Activated CD8-positive, alpha-beta memory T cell treated with anti-CD3 and anti-CD28 coated beads, Interleukin-2, amount 10 ng/mL, durations not matched to agents 7 days and 5 days (primary cell): ENCODE measurements at regions not wholly inside any gene's neighbourhood (a gene's known extent, or its start where the extent isn't known, plus 50 kb on each side); places are given as distances from the start of the nearest gene placed in this dataset.

Experiments
- ATAC-seq: fragments of 150-1000 bp; cut with Tn5 transposase; one replicate; pipeline ENCODE4 v1.10.0; 2021; ENCODE audit warnings: moderate library complexity
- CTCF ChIA-PET: fragments of 350-600 bp; sonication (Branson Sonifier 250); formaldehyde crosslinking; loops from one replicate; lab custom pipeline; 2021; ENCODE audit warnings: antibody characterized with exemption; lab: Charles Lee
- DNase-seq: peaks from one replicate; pipeline ENCODE4 v3.0.0-alpha.2; 2020
- H3K27ac Mint-ChIP-seq: one replicate; pipeline ENCODE4 v1.8.0; 2021; ENCODE audit warnings: mild to moderate bottlenecking, mixed read lengths
- H3K27me3 Mint-ChIP-seq: one replicate; pipeline ENCODE4 v1.8.0; 2021; ENCODE audit warnings: mixed read lengths
- H3K36me3 Mint-ChIP-seq: one replicate; pipeline ENCODE4 v1.8.0; 2021; ENCODE audit warnings: mild to moderate bottlenecking, mixed read lengths
- H3K4me1 Mint-ChIP-seq: one replicate; pipeline ENCODE4 v1.8.0; 2021; ENCODE audit warnings: mixed read lengths
- H3K4me3 Mint-ChIP-seq: one replicate; pipeline ENCODE4 v1.8.0; 2021; ENCODE audit warnings: mild to moderate bottlenecking, moderate library complexity, mixed read lengths
- H3K9me3 Mint-ChIP-seq: one replicate; pipeline ENCODE4 v1.8.0; 2022; ENCODE audit warnings: low read depth, mixed read lengths

- H3K4me3 Mint-ChIP-seq, result no peak overlapping the region
- H3K4me1 Mint-ChIP-seq, result peaks cover 25% of the 10 kb centered on the region
- no peak for DNase-seq
- H3K27ac Mint-ChIP-seq, result no peak overlapping the region
- no peaks in the 10 kb centered on the region for H3K9me3 Mint-ChIP-seq
- peaks cover 1% of the 10 kb centered on the region for H3K36me3 Mint-ChIP-seq
- CTCF ChIA-PET, result interaction anchor here (1.1 to 1.2 kb wide), 2 partner anchors 54 kb away, joined by 3 to 4 read pairs; no protein-coding TSS in a partner anchor
- ATAC-seq, result no peak
- H3K27me3 Mint-ChIP-seq, result peaks cover 10% of the 10 kb centered on the region
Measured at GRCh38 chr22:46060292-46061123, 83.5 kb upstream of the WNT7B start.

- peaks cover 10% of the 10 kb centered on the region for H3K27me3 Mint-ChIP-seq
- CTCF ChIA-PET, result interaction anchor here (1.1 kb wide), 1 partner anchor 55 kb away, joined by 4 read pairs; no protein-coding TSS in a partner anchor
- no peak for ATAC-seq
- H3K36me3 Mint-ChIP-seq, result peaks cover 1% of the 10 kb centered on the region
- no peak overlapping the region for H3K4me3 Mint-ChIP-seq
- peaks cover 22% of the 10 kb centered on the region for H3K4me1 Mint-ChIP-seq
- no peak overlapping the region for H3K27ac Mint-ChIP-seq
- no peak for DNase-seq
- H3K9me3 Mint-ChIP-seq, result no peaks in the 10 kb centered on the region
Measured at GRCh38 chr22:46061124-46061500, 84.2 kb upstream of the WNT7B start.

- Mint-ChIP-seq H3K4me3 (no peak overlapping the region), H3K27me3 (peaks cover 10% of the 10 kb centered on the region), H3K36me3 (peaks cover 1% of the 10 kb centered on the region), H3K27ac (no peak overlapping the region), H3K9me3 (no peaks in the 10 kb centered on the region), H3K4me1 (peaks cover 18% of the 10 kb centered on the region)
- DNase-seq (no peak), ATAC-seq (no peak)
- CTCF ChIA-PET, result interaction anchor here (1.1 kb wide), 1 partner anchor 55 kb away, joined by 4 read pairs; no protein-coding TSS in a partner anchor
Measured at GRCh38 chr22:46061501-46062231, 84.7 kb upstream of the WNT7B start.

- no peak for DNase-seq
- Mint-ChIP-seq H3K4me1 (peaks cover 16% of the 10 kb centered on the region), H3K36me3 (peaks cover 1% of the 10 kb centered on the region), H3K9me3 (no peaks in the 10 kb centered on the region), H3K4me3 (no peak overlapping the region), H3K27me3 (peaks cover 10% of the 10 kb centered on the region), H3K27ac (no peak overlapping the region)
- CTCF ChIA-PET, result no interaction called here
- no peak for ATAC-seq
Measured at GRCh38 chr22:46062232-46062615, 85.3 kb upstream of the WNT7B start.

- no peak for ATAC-seq
- Mint-ChIP-seq H3K4me1 (peaks cover 10% of the 10 kb centered on the region), H3K27ac (no peak overlapping the region), H3K36me3 (peaks cover 1% of the 10 kb centered on the region), H3K9me3 (no peaks in the 10 kb centered on the region), H3K4me3 (no peak overlapping the region), H3K27me3 (peaks cover 10% of the 10 kb centered on the region)
- CTCF ChIA-PET, result no interaction called here
- DNase-seq, result no peak
Measured at GRCh38 chr22:46062971-46063631, 86.1 kb upstream of the WNT7B start.

- no peaks in the 10 kb centered on the region for H3K9me3 Mint-ChIP-seq
- CTCF ChIA-PET, result no interaction called here
- peaks cover 8% of the 10 kb centered on the region for H3K4me1 Mint-ChIP-seq
- ATAC-seq (no peak), DNase-seq (no peak)
- H3K27ac Mint-ChIP-seq, result no peak overlapping the region
- H3K4me3 Mint-ChIP-seq, result no peak overlapping the region
- H3K36me3 Mint-ChIP-seq, result peaks cover 1% of the 10 kb centered on the region
- peaks cover 14% of the 10 kb centered on the region for H3K27me3 Mint-ChIP-seq
Measured at GRCh38 chr22:46063846-46064227, 86.5 kb upstream of the PPARA start.

- H3K27ac Mint-ChIP-seq, result no peak overlapping the region
- no peak overlapping the region for H3K4me3 Mint-ChIP-seq
- H3K4me1 Mint-ChIP-seq, result peaks cover 11% of the 10 kb centered on the region
- peaks cover 1% of the 10 kb centered on the region for H3K36me3 Mint-ChIP-seq
- ATAC-seq (no peak), DNase-seq (no peak)
- CTCF ChIA-PET, result no interaction called here
- H3K27me3 Mint-ChIP-seq, result peaks cover 20% of the 10 kb centered on the region
- H3K9me3 Mint-ChIP-seq, result no peaks in the 10 kb centered on the region
Measured at GRCh38 chr22:46064228-46064965, 85.9 kb upstream of the PPARA start.

- DNase-seq (no peak), ATAC-seq (no peak)
- H3K9me3 Mint-ChIP-seq, result no peaks in the 10 kb centered on the region
- peaks cover 16% of the 10 kb centered on the region for H3K4me1 Mint-ChIP-seq
- H3K36me3 Mint-ChIP-seq, result no peaks in the 10 kb centered on the region
- CTCF ChIA-PET, result no interaction called here
- no peak overlapping the region for H3K27ac Mint-ChIP-seq
- H3K27me3 Mint-ChIP-seq, result peaks cover 25% of the 10 kb centered on the region
- H3K4me3 Mint-ChIP-seq, result no peak overlapping the region
Measured at GRCh38 chr22:46064966-46065666, 85.2 kb upstream of the PPARA start.

GRCh38 chr22:46065691-46066454, 84.5 kb upstream of the PPARA start:
- peaks cover 25% of the 10 kb centered on the region for H3K27me3 Mint-ChIP-seq
- ATAC-seq (no peak), DNase-seq (no peak)
- no peak overlapping the region for H3K4me3 Mint-ChIP-seq
- CTCF ChIA-PET, result interaction anchor here (0.6 kb wide), 1 partner anchor 70 kb away, joined by 3 read pairs; no protein-coding TSS in a partner anchor
- no peak overlapping the region for H3K27ac Mint-ChIP-seq
- peaks cover 16% of the 10 kb centered on the region for H3K4me1 Mint-ChIP-seq
- H3K9me3 Mint-ChIP-seq, result no peaks in the 10 kb centered on the region
- no peaks in the 10 kb centered on the region for H3K36me3 Mint-ChIP-seq

GRCh38 chr22:46066691-46067090, 83.6 kb upstream of the PPARA start:
- no peaks in the 10 kb centered on the region for H3K36me3 Mint-ChIP-seq
- H3K4me3 Mint-ChIP-seq, result no peak overlapping the region
- no peaks in the 10 kb centered on the region for H3K9me3 Mint-ChIP-seq
- CTCF ChIA-PET, result no interaction called here
- H3K4me1 Mint-ChIP-seq, result peaks cover 16% of the 10 kb centered on the region
- DNase-seq (no peak), ATAC-seq (no peak)
- peaks cover 25% of the 10 kb centered on the region for H3K27me3 Mint-ChIP-seq
- no peak overlapping the region for H3K27ac Mint-ChIP-seq

GRCh38 chr22:46067159-46068111, 82.9 kb upstream of the PPARA start:
- peaks cover 21% of the 10 kb centered on the region for H3K27me3 Mint-ChIP-seq
- no peak for ATAC-seq
- no peaks in the 10 kb centered on the region for H3K36me3 Mint-ChIP-seq
- peaks cover 13% of the 10 kb centered on the region for H3K4me1 Mint-ChIP-seq
- no peaks in the 10 kb centered on the region for H3K9me3 Mint-ChIP-seq
- DNase-seq, result no peak
- no peak overlapping the region for H3K4me3 Mint-ChIP-seq
- no peak overlapping the region for H3K27ac Mint-ChIP-seq
- CTCF ChIA-PET, result no interaction called here
